GM18907 (cell line): ENCODE measurements at regions not wholly inside any gene's neighbourhood (a gene's known extent, or its start where the extent isn't known, plus 50 kb on each side); places are given as distances from the start of the nearest gene placed in this dataset.
"Not testable (repeated sequence)": the region's sequence is repeated elsewhere in the genome, so short reads cannot be mapped to it uniquely, and the experiment has no call there.

Experiments used
- ATAC-seq: cut with Tn5 transposase; IDR thresholded peaks from one replicate; pipeline ENCODE4 v1.9.1; 2021; ENCODE audit warnings: mild to moderate bottlenecking, moderate library complexity; ENCODE audit not compliant: unreplicated experiment

GRCh38 chr20:30295396-30295795 lies 962.1 kb upstream of the DEFB115 start:
- ATAC-seq: not testable (repeated sequence)

GRCh38 chr20:30295967-30296366 lies 961.5 kb upstream of the DEFB115 start:
- not testable (repeated sequence) for ATAC-seq

- ATAC-seq: not testable (repeated sequence)
Observed at GRCh38 chr20:30297878-30298595, 959.4 kb upstream of the DEFB115 start.

- not testable (repeated sequence) for ATAC-seq
Observed at GRCh38 chr20:30300220-30300642, 957.2 kb upstream of the DEFB115 start.

- ATAC-seq: not testable (repeated sequence)
Observed at GRCh38 chr20:30302786-30303185, 954.7 kb upstream of the DEFB115 start.

- not testable (repeated sequence) for ATAC-seq
Observed at GRCh38 chr20:30309938-30310337, 947.5 kb upstream of the DEFB115 start.

GRCh38 chr20:30310385-30310784 lies 947.1 kb upstream of the DEFB115 start:
- not testable (repeated sequence) for ATAC-seq

- ATAC-seq: not testable (repeated sequence)
Observed at GRCh38 chr20:30312220-30312619, 945.2 kb upstream of the DEFB115 start.

GRCh38 chr20:30313660-30314059 lies 943.8 kb upstream of the DEFB115 start:
- ATAC-seq: not testable (repeated sequence)

GRCh38 chr20:30316063-30316462 lies 941.4 kb upstream of the DEFB115 start:
- not testable (repeated sequence) for ATAC-seq

GRCh38 chr20:30316532-30317299 lies 940.7 kb upstream of the DEFB115 start:
- not testable (repeated sequence) for ATAC-seq

GRCh38 chr20:30333744-30334143 lies 923.7 kb upstream of the DEFB115 start:
- ATAC-seq: not testable (repeated sequence)

GRCh38 chr20:30337556-30337955 lies 919.9 kb upstream of the DEFB115 start:
- ATAC-seq: not testable (repeated sequence)

GRCh38 chr20:30348932-30349331 lies 908.5 kb upstream of the DEFB115 start:
- ATAC-seq: not testable (repeated sequence)

- ATAC-seq: not testable (repeated sequence)
Observed at GRCh38 chr20:30356854-30357467, 900.5 kb upstream of the DEFB115 start.

GRCh38 chr20:30361756-30362155 lies 895.7 kb upstream of the DEFB115 start:
- not testable (repeated sequence) for ATAC-seq

- ATAC-seq: not testable (repeated sequence)
Observed at GRCh38 chr20:30376430-30376766, 881.1 kb upstream of the DEFB115 start.

GRCh38 chr20:30376767-30377658 lies 880.5 kb upstream of the DEFB115 start:
- peak; percentile 98 for ATAC-seq

- ATAC-seq: not testable (repeated sequence)
Observed at GRCh38 chr20:30378317-30378716, 879.1 kb upstream of the DEFB115 start.

GRCh38 chr20:30378721-30379120 lies 878.7 kb upstream of the DEFB115 start:
- ATAC-seq: not testable (repeated sequence)
